Neural progenitor cell (in vitro differentiated cells): ENCODE measurements at regions not wholly inside any gene's neighbourhood (a gene's known extent, or its start where the extent isn't known, plus 50 kb on each side); places are given as distances from the start of the nearest gene placed in this dataset.

Experiments used
- DNase-seq: peaks from one replicate; pipeline ENCODE4 v3.0.0-alpha.2; 2016; ENCODE audit warnings: low spot score
- H2AFZ ChIP-seq: fragments of 200-600 bp; sonication (generic); replicated peaks from 2 replicates; pipeline ENCODE4 v1.6.1; 2016; ENCODE audit warnings: antibody characterized with exemption
- H3F3A ChIP-seq: fragments of 200-600 bp; sonication (generic); 2 replicates; pipeline ENCODE4 v1.6.1; 2016; ENCODE audit warnings: antibody characterized with exemption, low read depth
- H3K27ac ChIP-seq: fragments of 200-600 bp; sonication (generic); 2 replicates; pipeline ENCODE4 v1.5.1; 2016; ENCODE audit warnings: mild to moderate bottlenecking
- H3K27me3 ChIP-seq: fragments of 200-600 bp; sonication (generic); 2 replicates; pipeline ENCODE4 v1.6.1; 2016; ENCODE audit warnings: mild to moderate bottlenecking, moderate library complexity
- H3K36me3 ChIP-seq: fragments of 200-600 bp; sonication (generic); 2 replicates; pipeline ENCODE4 v1.5.1; 2016
- H3K4me1 ChIP-seq: fragments of 200-600 bp; sonication (generic); 2 replicates; pipeline ENCODE4 v1.6.1; 2016; ENCODE audit warnings: mixed run types
- H3K4me2 ChIP-seq: fragments of 200-600 bp; sonication (generic); 2 replicates; pipeline ENCODE4 v1.6.1; 2016
- H3K4me3 ChIP-seq: fragments of 200-600 bp; sonication (generic); 2 replicates; pipeline ENCODE4 v1.5.1; 2016
- H3K79me2 ChIP-seq: fragments of 200-600 bp; sonication (generic); 2 replicates; pipeline ENCODE4 v1.6.1; 2016; ENCODE audit warnings: low read depth
- H3K9ac ChIP-seq: fragments of 200-600 bp; sonication (generic); 2 replicates; pipeline ENCODE4 v1.6.1; 2016
- H3K9me3 ChIP-seq: fragments of 200-600 bp; sonication (generic); 2 replicates; pipeline ENCODE4 v1.5.1; 2016; ENCODE audit warnings: low read depth
- H4K20me1 ChIP-seq: fragments of 200-600 bp; sonication (generic); 2 replicates; pipeline ENCODE4 v1.6.1; 2016; ENCODE audit warnings: low read depth
- H3K27ac Mint-ChIP-seq: 3 replicates; pipeline ENCODE4 v1.8.0; 2021; ENCODE audit warnings: mixed read lengths
- H3K27me3 Mint-ChIP-seq: 2 replicates; pipeline ENCODE4 v1.8.0; 2022; ENCODE audit warnings: low read depth, mild to moderate bottlenecking, inconsistent platforms, moderate library complexity, mixed read lengths; ENCODE audit not compliant: insufficient read depth
- H3K36me3 Mint-ChIP-seq: 3 replicates; pipeline ENCODE4 v1.8.0; 2021; ENCODE audit warnings: mixed read lengths
- H3K4me1 Mint-ChIP-seq: 3 replicates; pipeline ENCODE4 v1.8.0; 2021; ENCODE audit warnings: mixed read lengths
- H3K4me3 Mint-ChIP-seq: 3 replicates; pipeline ENCODE4 v1.8.0; 2021; ENCODE audit warnings: mild to moderate bottlenecking, moderate library complexity, mixed read lengths
- H3K9me3 Mint-ChIP-seq: 3 replicates; pipeline ENCODE4 v1.8.0; 2020; ENCODE audit warnings: mixed read lengths
- CTCF ChIP-seq: fragments of 200-600 bp; sonication (generic); IDR thresholded peaks from 2 replicates; pipeline ENCODE4 v1.5.1; 2017; ENCODE audit warnings: antibody characterized with exemption, mild to moderate bottlenecking
- EZH2 ChIP-seq: fragments of 200-600 bp; sonication (generic); IDR thresholded peaks from 2 replicates; pipeline ENCODE4 v1.6.1; 2017; ENCODE audit warnings: antibody characterized with exemption, mild to moderate bottlenecking, moderate library complexity
- EZH2phosphoT487 ChIP-seq: fragments of 200-600 bp; sonication (generic); IDR thresholded peaks from 2 replicates; pipeline ENCODE4 v1.6.1; 2017; ENCODE audit warnings: antibody characterized with exemption

- Mint-ChIP-seq H3K9me3 (no peaks in the 10 kb centered on the region), H3K27me3 (no peaks in the 10 kb centered on the region), H3K27ac (no peak overlapping the region), H3K4me3 (no peak overlapping the region), H3K36me3 (no peaks in the 10 kb centered on the region), H3K4me1 (no peaks in the 10 kb centered on the region)
- H3F3A ChIP-seq, result no peaks in the 10 kb centered on the region
- DNase-seq, result no peak
- H3K9me3 ChIP-seq, result peaks cover 10% of the 10 kb centered on the region
- no peaks in the 10 kb centered on the region for H3K27me3 ChIP-seq
- H3K79me2 ChIP-seq, result no peaks in the 10 kb centered on the region
- no peak overlapping the region for H3K4me3 ChIP-seq
- no peak overlapping the region for H3K4me2 ChIP-seq
- H3K9ac ChIP-seq, result no peak overlapping the region
- no peaks in the 10 kb centered on the region for H4K20me1 ChIP-seq
- H3K36me3 ChIP-seq, result no peaks in the 10 kb centered on the region
- TF ChIP-seq EZH2phosphoT487, result no peak
- TF ChIP-seq EZH2, result no peak
- no peak for TF ChIP-seq CTCF
- peaks cover 5% of the 10 kb centered on the region for H3K4me1 ChIP-seq
- H2AFZ ChIP-seq, result no peak overlapping the region
- H3K27ac ChIP-seq, result no peak overlapping the region
These were observed 403.7 kb upstream of the EPHA5 start for GRCh38 chr4:66073961-66074360.

- H3K27me3 Mint-ChIP-seq, result no peaks in the 10 kb centered on the region
- Histone ChIP-seq H3K79me2 (no peaks in the 10 kb centered on the region), H2AFZ (no peak overlapping the region), H3F3A (no peaks in the 10 kb centered on the region), H3K27ac (no peak overlapping the region), H3K36me3 (no peaks in the 10 kb centered on the region), H3K4me1 (peaks cover 5% of the 10 kb centered on the region), H3K4me3 (no peak overlapping the region), H3K4me2 (no peak overlapping the region), H3K9me3 (peaks cover under 1% of the 10 kb centered on the region), H3K27me3 (no peaks in the 10 kb centered on the region), H3K9ac (no peak overlapping the region), H4K20me1 (no peaks in the 10 kb centered on the region)
- H3K27ac Mint-ChIP-seq, result no peak overlapping the region
- DNase-seq, result no peak
- H3K36me3 Mint-ChIP-seq, result no peaks in the 10 kb centered on the region
- no peaks in the 10 kb centered on the region for H3K9me3 Mint-ChIP-seq
- TF ChIP-seq EZH2 (no peak), CTCF (no peak), EZH2phosphoT487 (no peak)
- H3K4me3 Mint-ChIP-seq, result no peak overlapping the region
- H3K4me1 Mint-ChIP-seq, result no peaks in the 10 kb centered on the region
These were observed 401.6 kb upstream of the EPHA5 start for GRCh38 chr4:66071911-66072310.

GRCh38 chr4:66062921-66063320, 392.6 kb upstream of the EPHA5 start:
- Mint-ChIP-seq H3K36me3 (no peaks in the 10 kb centered on the region), H3K9me3 (no peaks in the 10 kb centered on the region), H3K27me3 (no peaks in the 10 kb centered on the region), H3K4me1 (no peaks in the 10 kb centered on the region), H3K27ac (no peak overlapping the region), H3K4me3 (no peak overlapping the region)
- Histone ChIP-seq H3K4me2 (no peak overlapping the region), H3K9me3 (no peaks in the 10 kb centered on the region), H3K27ac (no peak overlapping the region), H3K4me3 (no peak overlapping the region), H4K20me1 (no peaks in the 10 kb centered on the region), H3K27me3 (no peaks in the 10 kb centered on the region), H3K4me1 (no peaks in the 10 kb centered on the region), H3F3A (no peaks in the 10 kb centered on the region), H3K9ac (no peak overlapping the region), H3K36me3 (no peaks in the 10 kb centered on the region), H3K79me2 (no peaks in the 10 kb centered on the region), H2AFZ (no peak overlapping the region)
- DNase-seq, result no peak
- no peak for TF ChIP-seq EZH2phosphoT487
- no peak for TF ChIP-seq CTCF
- TF ChIP-seq EZH2, result no peak

- Histone ChIP-seq H3K79me2 (no peaks in the 10 kb centered on the region), H3K27ac (no peak overlapping the region), H3F3A (no peaks in the 10 kb centered on the region), H3K9me3 (no peaks in the 10 kb centered on the region), H3K9ac (no peak overlapping the region), H2AFZ (no peak overlapping the region), H4K20me1 (no peaks in the 10 kb centered on the region), H3K27me3 (no peaks in the 10 kb centered on the region), H3K4me1 (no peaks in the 10 kb centered on the region), H3K36me3 (no peaks in the 10 kb centered on the region), H3K4me3 (no peak overlapping the region), H3K4me2 (no peak overlapping the region)
- TF ChIP-seq EZH2phosphoT487 (no peak), CTCF (no peak), EZH2 (no peak)
- Mint-ChIP-seq H3K9me3 (no peaks in the 10 kb centered on the region), H3K27me3 (no peaks in the 10 kb centered on the region), H3K4me1 (no peaks in the 10 kb centered on the region), H3K4me3 (no peak overlapping the region), H3K27ac (no peak overlapping the region), H3K36me3 (no peaks in the 10 kb centered on the region)
- no peak for DNase-seq
These were observed 391.8 kb upstream of the EPHA5 start for GRCh38 chr4:66062044-66062443.
